Activated naive CD4-positive, alpha-beta T cell treated with anti-CD3 and anti-CD28 coated beads, Interleukin-2, amount 50 U/mL, for 24 hours (primary cell): ENCODE measurements at regions not wholly inside any gene's neighbourhood (a gene's known extent, or its start where the extent isn't known, plus 50 kb on each side); places are given as distances from the start of the nearest gene placed in this dataset.
"Not testable (repeated sequence)": the region's sequence is repeated elsewhere in the genome, so short reads cannot be mapped to it uniquely, and the experiment has no call there.

Source experiments
- H3K27ac Mint-ChIP-seq: one replicate; pipeline ENCODE4 v1.8.0; 2021; ENCODE audit warnings: mild to moderate bottlenecking, mixed read lengths
- H3K27me3 Mint-ChIP-seq: one replicate; pipeline ENCODE4 v1.8.0; 2021; ENCODE audit warnings: mixed read lengths
- H3K36me3 Mint-ChIP-seq: one replicate; pipeline ENCODE4 v1.8.0; 2021; ENCODE audit warnings: mixed read lengths
- H3K4me1 Mint-ChIP-seq: one replicate; pipeline ENCODE4 v1.8.0; 2021; ENCODE audit warnings: mixed read lengths
- H3K4me3 Mint-ChIP-seq: one replicate; pipeline ENCODE4 v1.8.0; 2021; ENCODE audit warnings: mild to moderate bottlenecking, mixed read lengths
- H3K9me3 Mint-ChIP-seq: one replicate; pipeline ENCODE4 v1.8.0; 2021; ENCODE audit warnings: mixed read lengths

DNA sequence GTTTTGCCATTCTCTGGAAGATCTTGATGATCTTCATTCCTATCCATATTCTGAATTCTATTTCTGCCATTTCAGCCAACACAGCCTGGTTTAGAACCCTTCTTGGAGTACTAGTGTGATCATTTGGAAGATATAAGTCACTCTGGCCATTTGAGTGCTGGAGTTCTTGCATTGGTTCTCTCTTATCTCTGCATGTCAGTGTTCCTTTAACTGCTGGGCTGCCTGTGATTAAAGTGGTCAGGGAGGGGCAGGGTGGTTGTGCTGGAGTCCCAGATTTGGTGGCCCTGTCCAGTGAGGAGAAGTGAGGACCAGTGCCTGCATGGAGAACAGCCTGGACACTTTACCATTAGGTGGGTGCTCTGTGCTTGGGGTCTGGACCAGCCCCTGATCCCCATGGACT lies 173.0 kb downstream of the SOD2 start:
- Mint-ChIP-seq H3K4me3 (no peak overlapping the region), H3K9me3 (peaks cover 32% of the 10 kb centered on the region), H3K4me1 (no peaks in the 10 kb centered on the region), H3K27ac (no peak overlapping the region), H3K36me3 (no peaks in the 10 kb centered on the region), H3K27me3 (peaks cover 14% of the 10 kb centered on the region)

DNA sequence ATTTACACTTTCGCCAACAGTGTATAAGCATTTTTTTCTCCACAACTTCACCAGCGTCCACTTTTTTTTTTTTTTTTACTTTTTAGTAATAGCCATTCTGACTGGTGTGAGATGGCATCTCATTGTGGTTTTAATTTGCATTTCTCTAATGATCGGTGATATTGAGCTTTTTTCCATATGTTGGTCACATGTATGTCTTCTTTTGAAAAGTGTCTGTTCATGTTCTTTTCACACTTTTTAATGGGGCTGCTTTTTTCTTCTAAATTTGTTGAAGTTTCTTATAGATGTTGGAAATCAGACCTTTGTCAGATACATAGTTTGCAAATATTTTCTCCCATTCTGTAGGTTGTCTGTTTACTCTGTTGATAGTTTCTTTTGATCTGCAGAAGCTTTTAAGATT lies 177.2 kb downstream of the SOD2 start:
- H3K36me3 Mint-ChIP-seq, H3K4me3 Mint-ChIP-seq, H3K27me3 Mint-ChIP-seq, H3K4me1 Mint-ChIP-seq, H3K27ac Mint-ChIP-seq: not testable (repeated sequence)
- peaks cover 36% of the 10 kb centered on the region for H3K9me3 Mint-ChIP-seq

DNA sequence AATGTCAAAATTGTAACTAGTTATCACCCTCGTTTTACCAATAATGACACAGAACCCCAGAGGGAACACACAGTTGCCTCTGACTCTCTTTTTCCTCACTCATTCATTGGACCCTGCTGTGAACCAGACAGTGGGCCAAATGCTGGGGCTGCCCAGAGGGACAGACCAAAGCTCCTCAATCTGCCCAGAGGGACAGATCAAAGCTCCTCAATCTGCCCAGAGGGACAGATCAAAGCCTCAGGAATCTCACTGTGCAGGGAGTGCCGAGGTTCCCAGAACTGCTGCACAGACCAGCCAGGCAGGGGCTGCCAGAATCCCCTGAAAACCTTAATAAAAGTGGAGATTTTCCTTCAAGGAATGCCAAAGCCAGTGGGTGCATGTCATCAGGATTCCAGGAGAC lies 179.1 kb downstream of the SOD2 start:
- Mint-ChIP-seq H3K27me3 (peaks cover 6% of the 10 kb centered on the region), H3K36me3 (no peaks in the 10 kb centered on the region)

DNA sequence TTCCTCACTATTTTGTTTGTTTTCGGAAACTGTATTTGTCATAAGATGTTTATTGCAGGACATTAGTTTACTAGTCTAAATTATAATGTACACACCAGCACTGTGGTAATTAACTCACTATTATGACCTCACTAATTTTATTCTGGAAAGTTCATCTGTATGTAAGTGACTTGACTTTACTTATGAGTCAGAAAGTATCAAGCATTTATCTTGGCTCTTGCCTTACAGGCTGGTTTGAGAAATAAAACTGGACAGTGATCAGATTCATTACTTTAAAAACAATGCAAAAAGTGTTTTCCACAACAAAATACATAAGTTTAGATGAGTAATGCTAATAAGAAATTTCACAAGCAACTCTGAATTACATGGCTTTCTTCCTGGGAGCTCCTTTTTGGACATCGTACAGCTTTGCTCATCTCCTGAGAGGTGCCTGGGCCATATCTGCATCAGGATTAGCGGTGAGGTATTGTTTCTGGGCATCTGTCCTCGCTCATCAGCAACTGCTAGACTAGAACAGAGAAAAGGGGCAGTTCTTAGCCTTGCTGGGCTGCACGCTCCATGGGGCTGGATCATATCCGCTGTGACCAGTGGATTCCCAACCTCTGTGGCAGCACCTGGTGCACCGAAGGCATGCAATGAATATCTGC lies 179.8 kb downstream of the SOD2 start:
- peaks cover 30% of the 10 kb centered on the region for H3K9me3 Mint-ChIP-seq
- peaks cover 6% of the 10 kb centered on the region for H3K27me3 Mint-ChIP-seq
- no peaks in the 10 kb centered on the region for H3K36me3 Mint-ChIP-seq
- H3K4me1 Mint-ChIP-seq: no peaks in the 10 kb centered on the region
- H3K4me3 Mint-ChIP-seq: no peak overlapping the region
- no peak overlapping the region for H3K27ac Mint-ChIP-seq

More for the DNA sequence above, 179.1 kb downstream of the SOD2 start:
- Mint-ChIP-seq H3K4me1 (no peaks in the 10 kb centered on the region), H3K4me3 (no peak overlapping the region), H3K27ac (no peak overlapping the region), H3K9me3 (peaks cover 37% of the 10 kb centered on the region)

DNA sequence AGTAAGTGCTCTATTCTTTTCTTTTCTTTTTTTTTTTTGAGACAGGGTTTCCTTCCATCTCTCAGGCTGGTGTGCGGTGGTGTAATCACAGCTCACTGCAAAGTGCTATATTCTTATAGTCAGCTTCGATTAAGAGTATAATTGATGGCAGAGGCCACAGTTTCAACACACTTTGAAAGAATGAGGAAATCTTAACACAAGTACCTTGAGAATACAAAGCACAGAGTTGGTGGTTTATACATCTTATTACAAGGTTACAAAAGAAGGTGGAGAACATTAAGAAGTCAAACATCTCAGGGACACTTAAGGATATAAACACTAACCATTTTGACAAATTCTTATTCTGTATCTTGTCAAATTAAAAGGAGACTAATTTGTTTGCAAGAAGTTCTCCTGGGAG lies 180.5 kb downstream of the SOD2 start:
- H3K4me1 Mint-ChIP-seq: no peaks in the 10 kb centered on the region
- H3K27me3 Mint-ChIP-seq: peaks cover 4% of the 10 kb centered on the region
- no peak overlapping the region for H3K4me3 Mint-ChIP-seq
- H3K9me3 Mint-ChIP-seq: peaks cover 23% of the 10 kb centered on the region
- no peaks in the 10 kb centered on the region for H3K36me3 Mint-ChIP-seq
- H3K27ac Mint-ChIP-seq: no peak overlapping the region

DNA sequence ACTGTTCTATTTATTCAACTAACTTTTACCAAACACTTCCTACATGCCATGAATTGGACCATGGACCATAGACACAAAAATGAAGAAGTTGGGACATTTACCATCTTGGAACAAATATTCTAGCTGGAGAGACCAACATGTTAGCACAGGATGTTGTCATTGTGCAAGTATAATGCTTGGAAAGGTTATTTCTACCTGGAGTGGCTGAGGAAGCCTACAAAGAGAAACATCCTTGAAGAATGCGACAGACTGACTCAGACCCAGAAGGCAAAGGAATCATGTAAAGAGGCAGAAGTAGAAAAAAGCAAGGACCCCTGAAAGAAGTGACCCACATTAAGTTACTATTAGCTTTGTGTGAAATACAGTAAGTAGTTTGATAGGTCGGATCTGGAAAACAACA lies 180.9 kb downstream of the SOD2 start:
- Mint-ChIP-seq H3K9me3 (peaks cover 20% of the 10 kb centered on the region), H3K27me3 (peaks cover 4% of the 10 kb centered on the region), H3K4me1 (no peaks in the 10 kb centered on the region), H3K27ac (peak overlapping the region; percentile 8), H3K36me3 (no peaks in the 10 kb centered on the region), H3K4me3 (no peak overlapping the region)

DNA sequence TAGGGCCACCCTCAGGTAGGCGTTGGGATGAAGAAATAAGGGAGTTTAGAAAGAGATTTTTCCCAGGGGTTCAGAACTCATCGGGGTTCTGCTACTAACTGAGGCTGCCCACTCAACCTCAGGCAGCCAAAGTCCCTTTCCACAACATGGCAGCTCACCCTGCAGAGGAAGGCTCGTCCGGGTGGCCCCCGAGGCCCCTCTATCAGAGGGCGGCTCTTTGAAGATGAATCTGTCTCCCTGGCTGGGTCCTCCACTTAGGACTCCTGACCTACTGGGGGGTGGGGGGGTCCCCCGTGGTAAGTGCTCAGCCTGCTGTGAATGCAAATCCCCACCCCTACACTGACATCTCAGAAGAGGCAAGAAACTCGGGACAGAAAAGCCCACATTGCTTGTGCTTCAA lies 182.9 kb downstream of the SOD2 start:
- Mint-ChIP-seq H3K4me3 (no peak overlapping the region), H3K27ac (no peak overlapping the region), H3K27me3 (peaks cover 4% of the 10 kb centered on the region), H3K4me1 (no peaks in the 10 kb centered on the region), H3K36me3 (no peaks in the 10 kb centered on the region), H3K9me3 (peaks cover 5% of the 10 kb centered on the region)

DNA sequence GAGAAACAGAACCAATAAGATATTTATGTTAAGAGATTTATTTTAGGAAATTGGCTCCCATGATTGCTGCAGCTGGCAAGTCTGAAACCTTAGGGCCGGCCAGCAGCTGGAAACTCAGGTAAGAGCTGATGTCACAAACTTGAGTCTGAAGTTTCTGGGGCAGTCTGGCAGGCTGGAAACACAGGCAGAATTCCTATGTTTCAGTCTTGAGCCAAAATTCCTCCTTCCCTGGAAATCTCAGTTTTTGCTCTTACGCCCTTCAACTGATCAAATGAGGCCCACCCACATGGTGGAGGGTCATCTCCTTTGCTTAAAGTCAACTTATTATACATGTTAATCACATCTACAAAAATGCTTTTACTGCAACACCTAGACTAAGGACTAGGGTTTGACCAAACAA lies 184.1 kb downstream of the SOD2 start:
- no peaks in the 10 kb centered on the region for H3K36me3 Mint-ChIP-seq
- H3K27ac Mint-ChIP-seq: no peak overlapping the region
- no peaks in the 10 kb centered on the region for H3K4me1 Mint-ChIP-seq
- H3K9me3 Mint-ChIP-seq: peaks cover 5% of the 10 kb centered on the region
- H3K4me3 Mint-ChIP-seq: no peak overlapping the region
- peaks cover 4% of the 10 kb centered on the region for H3K27me3 Mint-ChIP-seq

DNA sequence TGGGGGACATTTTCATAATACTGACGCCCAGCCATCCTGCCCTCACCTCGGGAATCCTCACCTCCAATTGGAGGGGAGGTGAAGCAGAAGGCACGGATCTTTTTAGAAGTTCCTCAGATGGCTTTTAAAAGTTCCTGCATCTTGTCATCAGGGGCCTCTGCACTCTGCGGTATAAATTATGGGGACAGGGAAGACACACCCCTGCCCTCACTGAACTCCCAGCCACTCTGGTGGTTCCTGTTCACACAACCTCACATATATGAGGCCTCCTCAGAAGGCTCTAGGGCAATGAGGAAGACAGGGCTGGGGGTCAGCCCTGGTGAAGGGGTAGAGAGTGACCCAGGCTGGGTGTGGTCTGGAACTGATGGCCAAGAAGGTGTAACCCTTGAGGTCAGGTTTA lies 187.0 kb downstream of the SOD2 start:
- Mint-ChIP-seq H3K4me1 (no peaks in the 10 kb centered on the region), H3K36me3 (no peaks in the 10 kb centered on the region), H3K9me3 (peaks cover 3% of the 10 kb centered on the region), H3K27ac (no peak overlapping the region), H3K4me3 (no peak overlapping the region), H3K27me3 (peaks cover 7% of the 10 kb centered on the region)

DNA sequence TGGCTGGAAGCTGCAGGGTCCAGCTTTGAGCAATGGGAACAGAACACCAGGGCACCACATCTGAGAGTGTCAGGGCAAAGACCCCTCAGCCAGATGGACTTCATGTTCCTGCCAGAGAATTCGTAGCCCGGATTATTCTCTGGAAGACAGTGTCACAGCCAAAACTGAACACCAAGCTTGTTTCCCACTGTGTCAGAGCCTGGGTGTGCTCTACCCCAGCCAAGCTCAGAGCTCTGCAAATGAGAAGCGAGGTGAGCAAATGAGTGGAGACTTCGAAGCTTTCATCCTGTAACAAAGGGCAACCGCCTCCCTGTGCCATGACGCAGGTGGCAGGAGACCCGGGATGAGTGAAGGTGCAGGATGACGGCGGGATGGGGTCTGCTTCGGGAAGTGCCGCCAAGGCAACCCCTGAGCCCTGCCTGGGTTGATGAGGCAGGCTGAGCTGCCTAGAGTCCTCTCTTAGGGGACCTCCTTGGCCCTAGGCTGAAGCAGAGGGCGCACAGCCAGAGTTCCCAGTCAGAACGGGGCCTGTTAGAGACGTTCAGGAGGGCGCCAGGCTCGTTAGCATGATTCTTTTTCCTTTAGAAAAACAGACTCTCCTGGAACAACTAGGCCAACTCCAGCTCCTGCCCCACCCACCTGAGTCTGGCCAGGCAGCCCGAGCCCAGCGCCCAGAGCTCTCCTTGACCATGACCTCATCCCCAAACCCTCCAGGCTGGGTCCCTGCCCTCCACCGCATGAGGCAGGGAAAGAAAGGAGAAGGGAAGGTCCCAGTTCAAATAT lies 187.7 kb downstream of the SOD2 start:
- no peaks in the 10 kb centered on the region for H3K4me1 Mint-ChIP-seq
- no peak overlapping the region for H3K4me3 Mint-ChIP-seq
- H3K27ac Mint-ChIP-seq: no peak overlapping the region
- peaks cover 3% of the 10 kb centered on the region for H3K27me3 Mint-ChIP-seq
- no peaks in the 10 kb centered on the region for H3K9me3 Mint-ChIP-seq
- no peaks in the 10 kb centered on the region for H3K36me3 Mint-ChIP-seq

DNA sequence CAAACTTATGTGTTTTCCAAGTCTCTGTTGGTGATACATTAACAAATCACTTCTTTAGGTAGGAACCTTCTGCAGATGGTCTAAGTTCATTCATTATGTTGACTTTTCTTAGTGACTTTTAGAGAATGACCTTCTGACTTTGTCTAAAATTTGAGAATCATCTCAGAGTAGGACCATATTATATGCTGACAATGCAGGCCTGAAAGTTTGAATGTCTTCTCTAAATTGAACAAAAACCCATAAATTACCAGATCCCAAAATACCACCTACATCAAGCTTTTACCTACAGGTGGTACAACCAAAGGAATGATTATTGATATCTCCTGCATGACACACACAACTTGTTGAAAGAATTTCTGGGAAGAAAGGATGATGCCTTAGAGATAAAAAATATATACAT lies 191.5 kb downstream of the SOD2 start:
- H3K9me3 Mint-ChIP-seq: peaks cover 7% of the 10 kb centered on the region

DNA sequence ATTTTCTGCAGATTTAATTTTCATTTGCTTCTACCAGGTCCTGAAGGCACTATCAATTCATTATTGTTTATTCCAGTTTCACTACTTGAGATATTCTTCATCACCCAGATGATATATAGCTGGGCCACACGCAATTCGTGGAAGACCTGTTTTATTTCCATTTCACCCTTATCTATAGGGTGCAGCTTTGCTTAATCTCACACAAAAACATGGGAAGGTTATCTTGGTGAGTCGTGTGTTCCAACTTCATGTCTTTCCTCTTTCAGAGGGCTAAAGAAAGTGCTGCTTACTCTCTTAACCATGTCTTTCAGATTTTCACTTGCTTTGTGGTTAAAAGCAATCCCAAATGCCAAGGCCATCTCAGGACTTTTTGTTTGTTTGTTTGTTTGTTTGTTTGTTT lies 194.0 kb downstream of the SOD2 start:
- Mint-ChIP-seq H3K9me3 (peaks cover 8% of the 10 kb centered on the region), H3K27me3 (peaks cover 12% of the 10 kb centered on the region), H3K4me1 (no peaks in the 10 kb centered on the region)

More for the DNA sequence above, 191.5 kb downstream of the SOD2 start:
- Mint-ChIP-seq H3K4me3 (no peak overlapping the region), H3K4me1 (no peaks in the 10 kb centered on the region), H3K36me3 (no peaks in the 10 kb centered on the region), H3K27ac (no peak overlapping the region), H3K27me3 (peaks cover 9% of the 10 kb centered on the region)

DNA sequence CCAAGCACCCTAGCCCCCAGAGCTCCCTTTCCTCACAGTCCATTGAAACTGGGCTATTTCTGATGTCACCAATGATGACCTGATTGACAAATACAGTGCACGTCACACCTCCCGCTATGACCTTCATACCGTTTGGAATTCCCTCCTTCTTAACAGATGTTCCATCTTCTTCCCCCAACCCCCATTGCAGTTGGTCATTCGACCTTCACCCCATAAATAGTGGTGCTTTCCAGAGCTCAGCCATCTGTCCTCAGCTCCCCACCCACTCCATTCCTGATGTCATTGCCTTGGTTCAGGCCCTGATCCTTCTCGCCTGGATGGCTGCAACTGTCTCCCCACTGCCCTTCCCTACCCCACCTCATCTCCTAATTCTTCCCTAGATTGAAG lies 198.5 kb downstream of the SOD2 start:
- H3K4me1 Mint-ChIP-seq: no peaks in the 10 kb centered on the region
- no peak overlapping the region for H3K27ac Mint-ChIP-seq
- H3K9me3 Mint-ChIP-seq: peaks cover 8% of the 10 kb centered on the region
- H3K27me3 Mint-ChIP-seq: peaks cover 15% of the 10 kb centered on the region
- no peak overlapping the region for H3K4me3 Mint-ChIP-seq
- H3K36me3 Mint-ChIP-seq: no peaks in the 10 kb centered on the region

More for the DNA sequence above, 194.0 kb downstream of the SOD2 start:
- Mint-ChIP-seq H3K27ac (no peak overlapping the region), H3K4me3 (no peak overlapping the region), H3K36me3 (no peaks in the 10 kb centered on the region)

DNA sequence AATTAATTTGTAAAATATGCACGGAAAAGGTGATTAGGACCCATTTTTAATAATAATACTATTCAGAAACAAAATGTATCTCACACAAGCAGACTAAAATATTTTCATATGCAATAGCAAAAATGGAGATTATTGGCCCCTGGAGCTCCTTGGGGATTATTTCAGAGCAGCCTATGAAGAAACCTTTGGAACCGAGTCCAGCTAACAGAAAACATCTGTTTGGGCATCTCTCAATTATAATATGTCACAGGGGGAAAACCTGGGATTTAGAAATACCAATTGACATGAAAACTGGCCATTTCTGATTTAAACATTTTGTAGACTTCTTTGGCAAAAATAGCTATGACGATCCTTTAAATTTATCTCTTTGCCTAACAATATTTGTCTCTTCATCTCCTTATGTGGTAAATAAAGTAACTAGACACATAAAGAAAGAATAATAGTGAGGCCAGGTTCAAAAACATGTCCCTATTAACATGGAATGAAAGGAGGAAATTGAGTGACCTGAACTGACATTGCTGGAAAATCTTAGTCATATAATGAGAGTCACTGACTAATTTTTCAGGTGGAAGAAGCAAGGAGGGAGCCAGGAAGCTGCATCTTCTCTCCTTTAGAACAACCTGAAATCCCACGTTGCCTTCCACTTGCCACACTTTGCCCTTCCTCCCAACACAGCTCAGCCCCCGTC lies 199.0 kb downstream of the SOD2 start:
- Mint-ChIP-seq H3K4me1 (no peaks in the 10 kb centered on the region), H3K27ac (no peak overlapping the region), H3K27me3 (peaks cover 16% of the 10 kb centered on the region), H3K9me3 (peaks cover 8% of the 10 kb centered on the region), H3K4me3 (no peak overlapping the region), H3K36me3 (no peaks in the 10 kb centered on the region)

DNA sequence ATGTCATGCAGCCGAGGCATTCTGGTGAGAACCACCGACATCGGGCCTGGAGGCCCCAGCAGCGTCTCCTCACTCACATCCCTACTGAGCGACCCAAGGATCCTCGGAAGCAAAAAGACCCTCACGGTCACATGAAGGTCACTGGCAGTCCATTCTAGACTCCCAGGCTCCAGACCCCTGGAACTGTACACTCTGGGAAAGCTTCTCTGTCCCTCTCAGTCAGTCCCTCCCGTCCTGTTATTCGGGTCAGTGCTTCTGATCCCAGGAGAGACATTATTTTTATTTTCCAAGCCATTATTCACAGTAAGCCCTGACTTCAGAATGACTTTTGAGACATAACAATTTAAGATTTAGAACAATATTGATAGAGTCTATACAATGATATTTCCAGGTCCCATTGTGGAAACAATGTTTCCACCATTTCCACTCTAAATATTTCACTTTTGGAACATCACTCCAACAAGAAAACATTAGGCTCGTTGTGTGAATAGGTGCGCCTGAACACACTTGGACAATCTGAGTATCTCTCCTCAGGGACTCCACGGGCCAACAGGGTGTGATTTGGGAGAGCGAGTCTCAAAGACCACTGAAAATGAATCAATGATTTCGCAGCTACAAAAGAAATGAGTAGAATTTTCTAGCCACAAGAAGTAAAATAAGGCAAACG lies 199.7 kb downstream of the SOD2 start:
- H3K4me3 Mint-ChIP-seq: no peak overlapping the region
- no peak overlapping the region for H3K27ac Mint-ChIP-seq
- peaks cover 16% of the 10 kb centered on the region for H3K27me3 Mint-ChIP-seq
- no peaks in the 10 kb centered on the region for H3K36me3 Mint-ChIP-seq
- H3K9me3 Mint-ChIP-seq: peaks cover 8% of the 10 kb centered on the region
- no peaks in the 10 kb centered on the region for H3K4me1 Mint-ChIP-seq
